Kidney (tissue), 13 donors: ENCODE measurements at regions not wholly inside any gene's neighbourhood (a gene's known extent, or its start where the extent isn't known, plus 50 kb on each side); places are given as distances from the start of the nearest gene placed in this dataset.

Experiments
- DNase-seq, 5 donors: peaks; one replicate each; pipeline ENCODE4 v3.0.0-alpha.2; 2013 to 2020
- FAIRE-seq: peaks from 2 replicates; lab custom pipeline; 2012; peaks lifted over from hg19 to GRCh38; lab: Jason Lieb, UNC
- H3K27ac ChIP-seq, 2 donors: one replicate each; pipeline ENCODE4 v1.7.0; 2013; ENCODE audit warnings: low read depth in 2 of 2, low read length in 2 of 2, inconsistent platforms in 1 of 2
- H3K27me3 ChIP-seq: one replicate; pipeline ENCODE4 v1.7.1; 2013; ENCODE audit warnings: low read length, inconsistent platforms; ENCODE audit not compliant: control insufficient read depth, insufficient read depth
- H3K36me3 ChIP-seq, 3 donors: one replicate each; pipeline versions ENCODE4 v1.7.0 to v1.7.1; 2013; ENCODE audit warnings: low read length in 3 of 3, control low read depth in 1 of 3, inconsistent platforms in 1 of 3; ENCODE audit not compliant: insufficient read depth in 3 of 3, control insufficient read depth in 2 of 3
- H3K4me1 ChIP-seq, 3 donors: one replicate each; pipeline versions ENCODE4 v1.7.0 to v1.7.1; 2013; ENCODE audit warnings: low read length in 3 of 3, inconsistent platforms in 1 of 3, low read depth in 1 of 3; ENCODE audit not compliant: control insufficient read depth in 2 of 3, insufficient read depth in 2 of 3
- H3K4me3 ChIP-seq, 3 donors: one replicate each; pipeline versions ENCODE4 v1.7.0 to v1.8.1; 2013; ENCODE audit warnings: low read length in 3 of 3, control low read depth in 1 of 3, inconsistent platforms in 1 of 3
- H3K9ac ChIP-seq, 3 donors: one replicate each; pipeline versions ENCODE4 v1.7.0 to v1.7.1; 2013; ENCODE audit warnings: low read length in 3 of 3, control low read depth in 1 of 3, inconsistent platforms in 1 of 3
- H3K9me3 ChIP-seq, 3 donors: one replicate each; pipeline versions ENCODE4 v1.7.0 to v1.7.1; 2013; ENCODE audit warnings: low read length in 3 of 3, control low read depth in 1 of 3, inconsistent platforms in 1 of 3; ENCODE audit not compliant: control insufficient read depth in 2 of 3, insufficient read depth in 1 of 3
- intact Hi-C: fragments of 100-400 bp; cut with DNase I; formaldehyde crosslinking; loops from one replicate; pipeline ENCODE4 v1.11.1; 2022
- TF ChIP-seq, protein P1 (sequence below): IDR thresholded peaks from 3 replicates; pipeline ENCODE4 v1.5.1; 2012; ENCODE audit warnings: mild to moderate bottlenecking, moderate library complexity, borderline replicate concordance; ENCODE audit not compliant: insufficient read depth; ENCODE audit errors: extremely low read depth
- donor health status: control.
- donor health status: control.
- donor health status: control.
- donor health status: control.
- donor health status: control.
- donor health status: DM: yes; HTN: yes; CAD: no.
- donor health status: Normal renal cell carcinoma (clear cell type).

- H3K36me3 ChIP-seq: no peaks in the 10 kb centered on the region
- DNase-seq (peak in 1 of 5 donors; percentile 31), FAIRE-seq (peak; percentile 66)
- no peak overlapping the region for H3K9ac ChIP-seq
- TF ChIP-seq, protein P1, sequence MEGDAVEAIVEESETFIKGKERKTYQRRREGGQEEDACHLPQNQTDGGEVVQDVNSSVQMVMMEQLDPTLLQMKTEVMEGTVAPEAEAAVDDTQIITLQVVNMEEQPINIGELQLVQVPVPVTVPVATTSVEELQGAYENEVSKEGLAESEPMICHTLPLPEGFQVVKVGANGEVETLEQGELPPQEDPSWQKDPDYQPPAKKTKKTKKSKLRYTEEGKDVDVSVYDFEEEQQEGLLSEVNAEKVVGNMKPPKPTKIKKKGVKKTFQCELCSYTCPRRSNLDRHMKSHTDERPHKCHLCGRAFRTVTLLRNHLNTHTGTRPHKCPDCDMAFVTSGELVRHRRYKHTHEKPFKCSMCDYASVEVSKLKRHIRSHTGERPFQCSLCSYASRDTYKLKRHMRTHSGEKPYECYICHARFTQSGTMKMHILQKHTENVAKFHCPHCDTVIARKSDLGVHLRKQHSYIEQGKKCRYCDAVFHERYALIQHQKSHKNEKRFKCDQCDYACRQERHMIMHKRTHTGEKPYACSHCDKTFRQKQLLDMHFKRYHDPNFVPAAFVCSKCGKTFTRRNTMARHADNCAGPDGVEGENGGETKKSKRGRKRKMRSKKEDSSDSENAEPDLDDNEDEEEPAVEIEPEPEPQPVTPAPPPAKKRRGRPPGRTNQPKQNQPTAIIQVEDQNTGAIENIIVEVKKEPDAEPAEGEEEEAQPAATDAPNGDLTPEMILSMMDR: no peak
- intact Hi-C loops: no loop called here
- no peak overlapping the region for H3K4me3 ChIP-seq
- H3K9me3 ChIP-seq: no peaks in the 10 kb centered on the region
- H3K27me3 ChIP-seq: no peaks in the 10 kb centered on the region
- no peak overlapping the region for H3K27ac ChIP-seq
- H3K4me1 ChIP-seq: no peaks in the 10 kb centered on the region
Observed at GRCh38 chr5:125005266-125005665, 258.8 kb upstream of the ZNF608 start.

- no peaks in the 10 kb centered on the region for H3K4me1 ChIP-seq
- H3K9me3 ChIP-seq: no peaks in the 10 kb centered on the region
- FAIRE-seq (no peak), DNase-seq (peak in 1 of 5 donors; percentile 34)
- no peaks in the 10 kb centered on the region for H3K36me3 ChIP-seq
- intact Hi-C loops: no loop called here
- no peak overlapping the region for H3K9ac ChIP-seq
- no peaks in the 10 kb centered on the region for H3K27me3 ChIP-seq
- no peak overlapping the region for H3K27ac ChIP-seq
- H3K4me3 ChIP-seq: no peak overlapping the region
- TF ChIP-seq, protein P1: no peak
Observed at GRCh38 chr5:125006011-125006685, 259.7 kb upstream of the ZNF608 start.

DNA sequence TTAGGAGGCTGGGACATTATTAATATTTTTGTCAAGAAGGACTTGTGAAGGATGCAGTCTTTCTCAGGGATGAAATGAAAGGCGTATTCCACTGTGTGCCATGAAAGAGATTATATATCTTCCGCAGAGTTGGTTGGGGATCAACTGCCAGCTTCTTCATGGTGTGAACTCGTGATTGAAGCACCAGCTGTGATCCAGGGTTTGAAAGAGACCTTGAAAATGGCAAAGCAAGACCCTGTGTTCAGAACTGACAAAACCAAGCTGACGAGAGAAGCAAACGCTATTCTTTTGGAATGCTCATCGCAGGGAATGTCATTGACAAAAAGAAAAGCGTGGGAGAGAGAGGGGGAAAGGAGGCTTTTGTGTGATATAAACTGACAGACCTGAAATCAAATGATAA is 263.9 kb upstream of the ZNF608 start:
- TF ChIP-seq, protein P1: no peak
- intact Hi-C loops: no loop called here
- no peaks in the 10 kb centered on the region for H3K36me3 ChIP-seq

More for the DNA sequence above, 263.9 kb upstream of the ZNF608 start:
- H3K27me3 ChIP-seq: no peaks in the 10 kb centered on the region
- no peak for DNase-seq
- H3K4me3 ChIP-seq: no peak overlapping the region
- H3K27ac ChIP-seq: no peak overlapping the region
- H3K9ac ChIP-seq: no peak overlapping the region
- H3K9me3 ChIP-seq: no peaks in the 10 kb centered on the region
- peaks cover 0 to 18% (median 5%) of the 10 kb centered on the region in 3 donors for H3K4me1 ChIP-seq
- FAIRE-seq: no peak
